HFFc6 (cell line): ENCODE measurements at regions not wholly inside any gene's neighbourhood (a gene's known extent, or its start where the extent isn't known, plus 50 kb on each side); places are given as distances from the start of the nearest gene placed in this dataset.

Source experiments
- DNase-seq: peaks from one replicate; pipeline ENCODE4 v3.0.0-alpha.2; 2018
- H3K27ac Mint-ChIP-seq: 2 replicates; pipeline ENCODE4 v1.8.0; 2020; ENCODE audit warnings: mild to moderate bottlenecking, mixed read lengths
- H3K27me3 Mint-ChIP-seq: 2 replicates; pipeline ENCODE4 v1.8.0; 2021; ENCODE audit warnings: mild to moderate bottlenecking, moderate library complexity, mixed read lengths; ENCODE audit not compliant: insufficient read depth
- H3K36me3 Mint-ChIP-seq: 2 replicates; pipeline ENCODE4 v1.8.0; 2021; ENCODE audit warnings: low read depth, mixed read lengths
- H3K4me1 Mint-ChIP-seq: 2 replicates; pipeline ENCODE4 v1.8.0; 2020; ENCODE audit warnings: low read depth, mixed read lengths
- H3K4me3 Mint-ChIP-seq: 2 replicates; pipeline ENCODE4 v1.8.0; 2020; ENCODE audit warnings: mild to moderate bottlenecking, moderate library complexity, mixed read lengths
- H3K9me3 Mint-ChIP-seq: 2 replicates; pipeline ENCODE4 v1.8.0; 2020; ENCODE audit warnings: mild to moderate bottlenecking, mixed read lengths
- TF ChIP-seq, protein P1 (sequence below): fragments of 200-600 bp; sonication (generic); IDR thresholded peaks from 2 replicates; pipeline ENCODE4 v1.5.0; 2021; ENCODE audit warnings: antibody characterized with exemption, mild to moderate bottlenecking

DNA sequence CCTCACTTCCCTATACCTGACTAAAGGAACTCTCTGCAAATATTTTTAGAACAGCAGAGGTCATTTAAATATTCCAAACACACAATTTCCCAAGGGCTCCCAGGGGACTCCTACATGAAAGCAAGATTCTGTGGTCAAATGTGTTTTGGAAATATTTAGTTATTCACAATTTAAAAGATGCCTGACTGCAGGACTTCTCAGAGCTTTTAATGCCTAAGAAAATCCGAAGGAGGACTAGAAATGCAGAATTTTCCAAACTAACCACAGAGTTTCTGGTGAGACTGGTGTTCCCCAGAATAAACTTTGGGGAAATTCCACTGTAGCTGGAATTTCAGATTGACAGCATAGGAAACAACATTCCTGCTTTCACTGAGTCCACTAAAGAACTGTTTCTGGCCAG, 84.8 kb upstream of the MAP1LC3B2 start:
- no peaks in the 10 kb centered on the region; the same call in none of the 2 replicates for H3K27me3 Mint-ChIP-seq
- TF ChIP-seq, protein P1, sequence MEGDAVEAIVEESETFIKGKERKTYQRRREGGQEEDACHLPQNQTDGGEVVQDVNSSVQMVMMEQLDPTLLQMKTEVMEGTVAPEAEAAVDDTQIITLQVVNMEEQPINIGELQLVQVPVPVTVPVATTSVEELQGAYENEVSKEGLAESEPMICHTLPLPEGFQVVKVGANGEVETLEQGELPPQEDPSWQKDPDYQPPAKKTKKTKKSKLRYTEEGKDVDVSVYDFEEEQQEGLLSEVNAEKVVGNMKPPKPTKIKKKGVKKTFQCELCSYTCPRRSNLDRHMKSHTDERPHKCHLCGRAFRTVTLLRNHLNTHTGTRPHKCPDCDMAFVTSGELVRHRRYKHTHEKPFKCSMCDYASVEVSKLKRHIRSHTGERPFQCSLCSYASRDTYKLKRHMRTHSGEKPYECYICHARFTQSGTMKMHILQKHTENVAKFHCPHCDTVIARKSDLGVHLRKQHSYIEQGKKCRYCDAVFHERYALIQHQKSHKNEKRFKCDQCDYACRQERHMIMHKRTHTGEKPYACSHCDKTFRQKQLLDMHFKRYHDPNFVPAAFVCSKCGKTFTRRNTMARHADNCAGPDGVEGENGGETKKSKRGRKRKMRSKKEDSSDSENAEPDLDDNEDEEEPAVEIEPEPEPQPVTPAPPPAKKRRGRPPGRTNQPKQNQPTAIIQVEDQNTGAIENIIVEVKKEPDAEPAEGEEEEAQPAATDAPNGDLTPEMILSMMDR: no peak
- H3K4me3 Mint-ChIP-seq: no peak overlapping the region
- H3K36me3 Mint-ChIP-seq: peaks cover 11% of the 10 kb centered on the region; the same call in 1 of the 2 replicates
- H3K9me3 Mint-ChIP-seq: peaks cover 13% of the 10 kb centered on the region
- H3K27ac Mint-ChIP-seq: no peak overlapping the region
- no peak for DNase-seq
- peaks cover 5% of the 10 kb centered on the region; the same call in 1 of the 2 replicates for H3K4me1 Mint-ChIP-seq

GRCh38 chr12:116474899-116475298, 84.3 kb upstream of the MAP1LC3B2 start:
- DNase-seq: no peak
- H3K36me3 Mint-ChIP-seq: peaks cover 11% of the 10 kb centered on the region; the same call in 1 of the 2 replicates
- TF ChIP-seq, protein P1: no peak
- no peak overlapping the region for H3K4me3 Mint-ChIP-seq
- no peaks in the 10 kb centered on the region; the same call in none of the 2 replicates for H3K27me3 Mint-ChIP-seq
- peaks cover 5% of the 10 kb centered on the region; the same call in 1 of the 2 replicates for H3K4me1 Mint-ChIP-seq
- no peak overlapping the region for H3K27ac Mint-ChIP-seq
- peaks cover 13% of the 10 kb centered on the region for H3K9me3 Mint-ChIP-seq

DNA sequence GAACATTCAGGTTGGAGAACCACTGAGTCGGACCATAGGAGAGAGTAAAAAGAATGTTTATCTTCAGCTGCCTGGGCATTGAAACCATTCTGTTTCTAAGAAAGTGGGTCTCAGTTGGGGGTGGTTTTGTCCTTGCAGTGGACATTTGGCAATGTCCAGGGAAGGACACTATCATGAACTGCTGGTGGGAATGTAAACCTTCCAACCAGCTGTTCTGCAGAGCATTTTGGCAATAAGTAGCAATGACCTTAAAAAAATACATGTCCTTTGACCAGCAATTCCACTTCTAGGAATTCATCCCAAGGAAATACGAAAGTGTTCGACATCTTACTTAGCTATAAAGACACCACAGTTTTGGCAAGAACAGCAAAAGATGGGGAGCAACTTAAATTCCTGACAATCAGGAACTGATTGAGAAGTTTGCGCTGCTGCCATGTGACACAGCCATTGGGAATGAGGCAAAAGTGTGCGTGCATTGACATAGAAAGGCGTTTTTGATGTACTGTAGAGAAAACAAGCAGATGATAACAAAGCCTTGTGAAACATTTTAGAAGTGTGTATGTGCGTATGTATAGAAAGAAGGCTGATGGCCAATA, 82.9 kb upstream of the MAP1LC3B2 start:
- no peak for DNase-seq
- peaks cover 13% of the 10 kb centered on the region for H3K9me3 Mint-ChIP-seq
- H3K27me3 Mint-ChIP-seq: no peaks in the 10 kb centered on the region; the same call in none of the 2 replicates
- TF ChIP-seq, protein P1: no peak
- peaks cover 5% of the 10 kb centered on the region; the same call in 1 of the 2 replicates for H3K4me1 Mint-ChIP-seq
- H3K27ac Mint-ChIP-seq: no peak overlapping the region
- H3K4me3 Mint-ChIP-seq: no peak overlapping the region
- H3K36me3 Mint-ChIP-seq: peaks cover 11% of the 10 kb centered on the region; the same call in 1 of the 2 replicates

DNA sequence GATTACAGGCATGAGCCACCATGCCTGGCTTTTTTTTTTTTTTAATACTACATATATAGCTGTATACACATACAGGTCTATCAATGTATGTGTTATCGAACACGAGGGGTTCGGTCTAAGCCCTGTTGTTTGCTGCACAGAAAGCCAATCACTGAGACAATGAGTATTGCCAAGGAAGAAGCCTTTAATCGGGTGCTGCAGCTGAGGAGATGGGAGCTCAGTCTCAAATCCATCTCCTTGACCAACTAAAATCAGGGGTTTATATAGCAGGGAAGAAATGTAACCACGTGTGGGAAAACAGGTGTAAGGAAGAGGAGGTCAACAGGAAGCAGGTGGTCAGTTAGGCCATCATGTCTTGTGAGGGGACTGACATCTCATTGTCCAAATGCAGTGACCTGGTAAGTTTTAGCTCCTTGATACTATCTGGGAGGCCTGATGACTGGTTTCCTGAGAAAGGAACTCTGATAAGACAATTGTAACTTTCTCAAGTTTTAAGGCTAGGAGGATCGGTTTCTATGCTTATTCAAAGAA, 80.9 kb upstream of the MAP1LC3B2 start:
- TF ChIP-seq, protein P1: no peak
- no peak overlapping the region for H3K27ac Mint-ChIP-seq

GRCh38 chr12:116480210-116480810, 78.9 kb upstream of the MAP1LC3B2 start:
- Mint-ChIP-seq H3K27me3 (peaks cover 5% of the 10 kb centered on the region; the same call in 1 of the 2 replicates), H3K4me3 (no peak overlapping the region), H3K9me3 (peaks cover 13% of the 10 kb centered on the region), H3K36me3 (peaks cover 11% of the 10 kb centered on the region; the same call in 1 of the 2 replicates), H3K27ac (no peak overlapping the region), H3K4me1 (peaks cover 8% of the 10 kb centered on the region; the same call in 1 of the 2 replicates)
- TF ChIP-seq, protein P1: no peak
- DNase-seq: no peak

More for the DNA sequence above, 80.9 kb upstream of the MAP1LC3B2 start:
- Mint-ChIP-seq H3K9me3 (peaks cover 13% of the 10 kb centered on the region), H3K36me3 (peaks cover 11% of the 10 kb centered on the region; the same call in 1 of the 2 replicates), H3K27me3 (peaks cover 5% of the 10 kb centered on the region; the same call in 1 of the 2 replicates), H3K4me1 (peaks cover 5% of the 10 kb centered on the region; the same call in 1 of the 2 replicates), H3K4me3 (no peak overlapping the region)
- no peak for DNase-seq
